Nephron progenitor cell (in vitro differentiated cells): ENCODE measurements at regions not wholly inside any gene's neighbourhood (a gene's known extent, or its start where the extent isn't known, plus 50 kb on each side); places are given as distances from the start of the nearest gene placed in this dataset.
A peak's percentile ranks its signal among the peaks of the same experiment; 100 is the strongest.

ENCODE experiments used
- DNase-seq: peaks from one replicate; pipeline ENCODE4 v3.0.0; 2021
- H3K27ac Mint-ChIP-seq: 2 replicates; pipeline ENCODE4 v1.8.0; 2021; ENCODE audit warnings: mild to moderate bottlenecking, moderate library complexity, mixed read lengths
- H3K27me3 Mint-ChIP-seq: 2 replicates; pipeline ENCODE4 v1.8.0; 2021; ENCODE audit warnings: mild to moderate bottlenecking, low read depth, mixed read lengths; ENCODE audit not compliant: poor library complexity
- H3K36me3 Mint-ChIP-seq: 2 replicates; pipeline ENCODE4 v1.8.0; 2021; ENCODE audit warnings: low read depth, mixed read lengths
- H3K4me1 Mint-ChIP-seq: 2 replicates; pipeline ENCODE4 v1.8.0; 2021; ENCODE audit warnings: mixed read lengths
- H3K4me3 Mint-ChIP-seq: 2 replicates; pipeline ENCODE4 v1.8.0; 2021; ENCODE audit warnings: mild to moderate bottlenecking, moderate library complexity, mixed read lengths
- H3K9me3 Mint-ChIP-seq: 2 replicates; pipeline ENCODE4 v1.8.0; 2021; ENCODE audit warnings: mild to moderate bottlenecking, moderate library complexity, mixed read lengths
- CTCF ChIP-seq: fragments of 200-600 bp; sonication (generic); IDR thresholded peaks from 2 replicates; pipeline ENCODE4 v1.5.0; 2021; ENCODE audit warnings: antibody characterized with exemption

GRCh38 chr11:128161994-128162393, 425.4 kb downstream of the ETS1 start:
- no peak for DNase-seq
- H3K27ac Mint-ChIP-seq = no peak overlapping the region
- peaks cover 4% of the 10 kb centered on the region for H3K4me1 Mint-ChIP-seq
- no peak overlapping the region for H3K4me3 Mint-ChIP-seq
- H3K9me3 Mint-ChIP-seq = no peaks in the 10 kb centered on the region
- TF ChIP-seq CTCF = no peak
- H3K36me3 Mint-ChIP-seq = no peaks in the 10 kb centered on the region
- H3K27me3 Mint-ChIP-seq = peaks cover 16% of the 10 kb centered on the region

- H3K4me3 Mint-ChIP-seq = no peak overlapping the region
- H3K36me3 Mint-ChIP-seq = no peaks in the 10 kb centered on the region
- no peak for DNase-seq
- H3K27ac Mint-ChIP-seq = no peak overlapping the region
- H3K27me3 Mint-ChIP-seq = peaks cover 13% of the 10 kb centered on the region
- H3K9me3 Mint-ChIP-seq = no peaks in the 10 kb centered on the region
- peaks cover 7% of the 10 kb centered on the region for H3K4me1 Mint-ChIP-seq
- TF ChIP-seq CTCF = no peak
These were observed 425.9 kb downstream of the ETS1 start for GRCh38 chr11:128161436-128161835.

GRCh38 chr11:128158860-128159259, 428.5 kb downstream of the ETS1 start:
- Mint-ChIP-seq H3K27me3 (peaks cover 4% of the 10 kb centered on the region), H3K4me3 (no peak overlapping the region), H3K27ac (no peak overlapping the region), H3K9me3 (no peaks in the 10 kb centered on the region), H3K36me3 (no peaks in the 10 kb centered on the region), H3K4me1 (peaks cover 32% of the 10 kb centered on the region)
- DNase-seq = no peak
- TF ChIP-seq CTCF = no peak

GRCh38 chr11:128157423-128158298, 429.7 kb downstream of the ETS1 start:
- TF ChIP-seq CTCF = peak; percentile 95
- Mint-ChIP-seq H3K27me3 (peaks cover 4% of the 10 kb centered on the region), H3K4me3 (peak overlapping the region; percentile 70), H3K9me3 (no peaks in the 10 kb centered on the region), H3K36me3 (no peaks in the 10 kb centered on the region), H3K4me1 (peaks cover 39% of the 10 kb centered on the region), H3K27ac (no peak overlapping the region)
- DNase-seq = peak; percentile 61

- H3K36me3 Mint-ChIP-seq = no peaks in the 10 kb centered on the region
- H3K4me3 Mint-ChIP-seq = no peak overlapping the region
- peaks cover 7% of the 10 kb centered on the region for H3K27me3 Mint-ChIP-seq
- no peaks in the 10 kb centered on the region for H3K9me3 Mint-ChIP-seq
- no peak for DNase-seq
- no peak overlapping the region for H3K27ac Mint-ChIP-seq
- peaks cover 50% of the 10 kb centered on the region for H3K4me1 Mint-ChIP-seq
- TF ChIP-seq CTCF = no peak
These were observed 430.9 kb downstream of the ETS1 start for GRCh38 chr11:128156486-128156885.

- TF ChIP-seq CTCF = no peak
- Mint-ChIP-seq H3K27ac (no peak overlapping the region), H3K4me1 (peaks cover 58% of the 10 kb centered on the region), H3K4me3 (no peak overlapping the region), H3K36me3 (no peaks in the 10 kb centered on the region), H3K9me3 (no peaks in the 10 kb centered on the region), H3K27me3 (peaks cover 7% of the 10 kb centered on the region)
- no peak for DNase-seq
These were observed 431.8 kb downstream of the ETS1 start for GRCh38 chr11:128155590-128155989.
